WERI-Rb-1 (cell line): ENCODE measurements at regions not wholly inside any gene's neighbourhood (a gene's known extent, or its start where the extent isn't known, plus 50 kb on each side); places are given as distances from the start of the nearest gene placed in this dataset.

Experiments used
- DNase-seq: peaks from one replicate; pipeline ENCODE4 v3.0.0-alpha.2; 2020
- H3K27ac ChIP-seq: fragments of 250-450 bp; sonication (Bioruptor Pico); 2 replicates; pipeline ENCODE4 v1.5.1; 2020; ENCODE audit warnings: mild to moderate bottlenecking, moderate library complexity
- H3K27me3 ChIP-seq: fragments of 250-450 bp; sonication (Bioruptor Pico); 2 replicates; pipeline ENCODE4 v1.5.1; 2021; ENCODE audit warnings: mild to moderate bottlenecking, low read depth, moderate library complexity; ENCODE audit not compliant: insufficient read depth, severe bottlenecking
- H3K36me3 ChIP-seq: fragments of 250-450 bp; sonication (Bioruptor Pico); 2 replicates; pipeline ENCODE4 v1.5.1; 2020; ENCODE audit warnings: mild to moderate bottlenecking, moderate library complexity
- H3K4me3 ChIP-seq: 2 replicates; pipeline ENCODE4 v1.5.1; 2011; ENCODE audit warnings: low read depth, mild to moderate bottlenecking, control low read depth, low read length
- H3K9me3 ChIP-seq: fragments of 250-450 bp; sonication (Bioruptor Pico); 2 replicates; pipeline ENCODE4 v1.5.1; 2021; ENCODE audit warnings: mild to moderate bottlenecking, moderate library complexity; ENCODE audit not compliant: severe bottlenecking
- TF ChIP-seq, protein P1 (sequence below): IDR thresholded peaks from 2 replicates; pipeline ENCODE4 v1.5.1; 2011; ENCODE audit warnings: low read depth, mild to moderate bottlenecking, control low read depth, inconsistent platforms, low read length

DNA sequence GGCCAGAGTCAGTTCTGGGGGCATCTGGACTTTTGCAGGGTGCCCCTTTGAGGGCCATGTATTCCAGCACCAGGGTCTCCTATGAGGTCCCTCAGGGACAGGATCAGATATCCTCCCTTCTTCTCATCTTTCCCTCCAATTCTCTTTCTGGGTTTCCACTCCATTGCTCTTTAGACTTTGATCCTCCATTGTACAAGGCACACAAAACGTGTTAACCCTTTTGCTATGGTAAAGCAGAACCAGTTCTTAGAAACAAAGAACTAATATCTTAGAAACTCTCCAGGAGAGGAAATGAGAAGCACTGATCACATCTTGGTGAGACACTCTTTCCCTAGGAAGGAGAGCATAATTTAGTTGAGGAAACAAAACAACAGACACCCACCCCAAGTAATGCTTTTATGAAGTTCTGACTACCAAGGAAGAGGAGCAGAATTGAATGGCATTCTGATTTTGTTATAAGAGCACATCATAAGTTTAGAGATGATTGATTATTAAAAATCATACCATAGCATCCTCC, 200.7 kb upstream of the NPY2R start:
- no peak overlapping the region for H3K27ac ChIP-seq
- no peaks in the 10 kb centered on the region for H3K9me3 ChIP-seq
- no peaks in the 10 kb centered on the region for H3K36me3 ChIP-seq
- no peak overlapping the region for H3K4me3 ChIP-seq
- DNase-seq: no peak
- TF ChIP-seq, protein P1, sequence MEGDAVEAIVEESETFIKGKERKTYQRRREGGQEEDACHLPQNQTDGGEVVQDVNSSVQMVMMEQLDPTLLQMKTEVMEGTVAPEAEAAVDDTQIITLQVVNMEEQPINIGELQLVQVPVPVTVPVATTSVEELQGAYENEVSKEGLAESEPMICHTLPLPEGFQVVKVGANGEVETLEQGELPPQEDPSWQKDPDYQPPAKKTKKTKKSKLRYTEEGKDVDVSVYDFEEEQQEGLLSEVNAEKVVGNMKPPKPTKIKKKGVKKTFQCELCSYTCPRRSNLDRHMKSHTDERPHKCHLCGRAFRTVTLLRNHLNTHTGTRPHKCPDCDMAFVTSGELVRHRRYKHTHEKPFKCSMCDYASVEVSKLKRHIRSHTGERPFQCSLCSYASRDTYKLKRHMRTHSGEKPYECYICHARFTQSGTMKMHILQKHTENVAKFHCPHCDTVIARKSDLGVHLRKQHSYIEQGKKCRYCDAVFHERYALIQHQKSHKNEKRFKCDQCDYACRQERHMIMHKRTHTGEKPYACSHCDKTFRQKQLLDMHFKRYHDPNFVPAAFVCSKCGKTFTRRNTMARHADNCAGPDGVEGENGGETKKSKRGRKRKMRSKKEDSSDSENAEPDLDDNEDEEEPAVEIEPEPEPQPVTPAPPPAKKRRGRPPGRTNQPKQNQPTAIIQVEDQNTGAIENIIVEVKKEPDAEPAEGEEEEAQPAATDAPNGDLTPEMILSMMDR: no peak
- no peaks in the 10 kb centered on the region for H3K27me3 ChIP-seq

DNA sequence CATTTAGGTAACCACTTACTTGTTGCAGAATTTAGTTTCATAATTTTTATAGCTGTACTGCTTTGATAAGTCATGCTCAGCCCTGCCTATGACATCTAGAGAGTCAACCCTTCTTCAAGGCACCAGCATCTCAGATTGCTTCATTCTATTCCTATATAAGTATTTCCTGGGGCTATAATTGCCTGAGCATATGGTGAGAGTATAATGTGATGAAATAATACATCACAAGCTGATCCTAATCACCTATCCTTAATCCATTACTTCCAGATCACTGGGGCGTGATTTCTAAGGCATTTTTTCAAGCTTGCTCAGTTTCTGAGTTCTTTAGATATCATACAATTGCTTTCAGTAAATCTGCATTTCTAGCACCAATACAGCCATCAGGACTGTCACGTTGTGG, 200.0 kb upstream of the NPY2R start:
- Histone ChIP-seq H3K9me3 (no peaks in the 10 kb centered on the region), H3K4me3 (no peak overlapping the region), H3K36me3 (no peaks in the 10 kb centered on the region), H3K27ac (no peak overlapping the region), H3K27me3 (no peaks in the 10 kb centered on the region)
- TF ChIP-seq, protein P1: no peak
- no peak for DNase-seq

DNA sequence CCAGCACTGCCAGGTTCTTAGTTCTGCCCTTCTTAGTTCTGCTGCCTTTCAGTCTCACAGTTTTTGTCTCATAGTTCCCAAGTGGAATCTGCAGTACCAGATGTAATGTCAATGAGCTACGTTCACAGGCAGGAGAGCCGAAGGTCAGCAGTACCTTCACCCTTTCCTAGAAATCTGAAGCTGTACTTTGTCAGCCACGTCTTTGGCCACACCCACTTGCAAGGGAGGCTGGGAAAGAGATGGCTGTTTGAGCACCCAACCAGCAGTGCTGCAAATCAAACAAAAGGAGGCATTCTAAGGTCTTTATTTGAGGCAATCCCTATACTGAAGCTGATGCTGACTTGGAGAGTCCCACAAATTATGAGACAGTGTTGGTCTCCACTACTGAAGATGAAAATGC, 199.1 kb upstream of the NPY2R start:
- no peaks in the 10 kb centered on the region for H3K9me3 ChIP-seq
- H3K4me3 ChIP-seq: no peak overlapping the region
- H3K27me3 ChIP-seq: no peaks in the 10 kb centered on the region
- DNase-seq: peak; percentile 21
- H3K36me3 ChIP-seq: no peaks in the 10 kb centered on the region
- no peak overlapping the region for H3K27ac ChIP-seq
- TF ChIP-seq, protein P1: no peak

DNA sequence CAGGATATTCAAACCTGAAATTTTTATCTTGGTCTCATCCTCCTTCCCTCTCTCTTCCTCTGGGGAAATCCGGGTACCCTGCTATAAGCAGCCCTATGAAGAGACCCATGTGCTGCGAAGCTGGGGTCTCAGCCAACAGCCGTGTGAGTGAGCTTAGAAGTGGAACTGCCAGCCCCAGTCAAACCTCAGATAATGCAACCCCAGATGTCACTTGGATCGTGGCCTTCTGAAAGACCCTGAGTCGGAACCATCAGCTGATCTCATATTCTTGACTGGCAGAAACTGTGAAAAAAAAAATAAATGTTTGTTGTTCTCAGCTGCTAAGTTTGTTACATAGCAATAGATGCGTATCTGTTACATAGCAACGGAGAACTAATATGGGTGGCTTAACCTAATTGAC, 198.1 kb upstream of the NPY2R start:
- Histone ChIP-seq H3K4me3 (no peak overlapping the region), H3K9me3 (no peaks in the 10 kb centered on the region), H3K27me3 (no peaks in the 10 kb centered on the region), H3K36me3 (no peaks in the 10 kb centered on the region), H3K27ac (no peak overlapping the region)
- TF ChIP-seq, protein P1: no peak
- no peak for DNase-seq

DNA sequence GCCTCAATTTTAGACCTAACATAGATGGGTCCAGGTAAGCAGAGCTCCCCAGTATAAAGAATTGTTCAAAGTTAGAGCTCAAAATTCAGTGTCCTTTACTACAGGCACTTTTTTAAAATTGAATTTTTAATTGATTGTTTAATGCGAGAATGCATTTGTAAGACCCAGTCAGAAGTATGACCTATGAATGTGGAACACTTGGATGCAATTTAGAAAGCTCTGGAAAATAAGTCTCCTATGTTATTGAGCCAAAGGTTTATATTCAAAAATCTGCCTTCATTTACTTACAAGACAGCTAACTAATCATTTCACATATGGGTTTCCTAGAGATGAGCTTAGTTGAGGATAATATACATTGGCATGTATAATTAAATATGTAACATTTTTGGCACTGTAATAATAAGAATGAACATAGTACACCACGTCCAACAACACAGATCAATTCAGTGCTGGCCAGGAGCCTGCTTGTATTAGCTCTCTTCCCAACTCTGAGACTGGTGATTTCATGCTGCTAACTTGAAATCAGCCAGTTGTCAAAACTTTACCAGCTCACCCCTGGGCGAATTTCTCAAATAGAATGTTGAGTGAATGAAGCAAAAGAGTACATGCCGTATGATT, 197.2 kb upstream of the NPY2R start:
- Histone ChIP-seq H3K27ac (no peak overlapping the region), H3K4me3 (no peak overlapping the region)
- TF ChIP-seq, protein P1: no peak

DNA sequence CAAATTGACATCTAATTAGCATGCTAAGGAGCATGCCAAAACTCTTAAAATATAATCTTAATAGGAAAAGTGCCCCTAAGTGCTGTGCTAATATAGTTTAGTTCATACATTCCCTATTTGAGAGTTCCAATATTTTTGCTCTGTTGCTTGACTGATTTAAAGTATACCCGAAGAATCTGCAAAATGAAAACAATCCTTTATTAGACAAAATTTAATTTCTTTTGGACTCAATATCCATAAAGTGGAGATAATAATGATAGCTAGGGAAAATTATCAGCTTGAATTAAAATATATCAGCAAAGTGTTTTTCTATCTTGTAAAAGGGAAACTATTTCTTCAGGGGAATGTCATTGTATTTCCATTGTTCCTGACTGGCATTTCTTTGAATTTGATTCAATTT, 196.0 kb upstream of the NPY2R start:
- H3K27ac ChIP-seq: no peak overlapping the region
- DNase-seq: no peak
- no peaks in the 10 kb centered on the region for H3K27me3 ChIP-seq
- H3K36me3 ChIP-seq: no peaks in the 10 kb centered on the region
- TF ChIP-seq, protein P1: no peak
- H3K4me3 ChIP-seq: no peak overlapping the region
- H3K9me3 ChIP-seq: no peaks in the 10 kb centered on the region

More for the DNA sequence above, 197.2 kb upstream of the NPY2R start:
- no peak for DNase-seq
- Histone ChIP-seq H3K27me3 (no peaks in the 10 kb centered on the region), H3K9me3 (no peaks in the 10 kb centered on the region), H3K36me3 (no peaks in the 10 kb centered on the region)
